Keratinocyte (primary cell): ENCODE measurements at regions not wholly inside any gene's neighbourhood (a gene's known extent, or its start where the extent isn't known, plus 50 kb on each side); places are given as distances from the start of the nearest gene placed in this dataset.

Source experiments
- CTCF ChIP-seq, 3 experiments: IDR thresholded peaks in 1 of 3; conservative IDR thresholded peaks in 1 of 3; optimal IDR thresholded peaks in 1 of 3; 2 replicates in 2 of 3; 3 replicates in 1 of 3; pipeline versions ENCODE3 to v1.5.1; 2011; ENCODE audit warnings: low read length in 3 of 3, mild to moderate bottlenecking in 3 of 3, moderate library complexity in 2 of 3, control low read depth in 1 of 3, inconsistent platforms in 1 of 3; ENCODE audit not compliant: insufficient read depth in 2 of 3; ENCODE audit errors: extremely low read depth in 1 of 3
- EZH2 ChIP-seq: IDR thresholded peaks from one replicate; pipeline ENCODE4 v1.6.1; 2012; ENCODE audit warnings: inconsistent platforms, mild to moderate bottlenecking, low read length, moderate library complexity

GRCh38 chr11:112616327-112617097 is 344.7 kb upstream of the NCAM1 start:
- TF ChIP-seq CTCF (optimal IDR thresholded peaks at IDR 0.05 in 1 of 3, IDR thresholded peaks at IDR 0.05 in 1 of 3, conservative IDR thresholded peaks at IDR 0.05 in 1 of 3; ENCODE audit: extremely low read depth in 1 of 3, insufficient read depth in 2 of 3, low read length in 3 of 3) = no peak
- TF ChIP-seq EZH2 = no peak
